NCI-H2196 (cell line): ENCODE measurements at regions not wholly inside any gene's neighbourhood (a gene's known extent, or its start where the extent isn't known, plus 50 kb on each side); places are given as distances from the start of the nearest gene placed in this dataset.
A peak's percentile ranks its signal among the peaks of the same experiment; 100 is the strongest.

ENCODE experiments used
- DNase-seq: peaks from one replicate; lab custom pipeline; 2025; ENCODE audit not compliant: unreplicated experiment; lab: John Stamatoyannopoulos, UW

DNA sequence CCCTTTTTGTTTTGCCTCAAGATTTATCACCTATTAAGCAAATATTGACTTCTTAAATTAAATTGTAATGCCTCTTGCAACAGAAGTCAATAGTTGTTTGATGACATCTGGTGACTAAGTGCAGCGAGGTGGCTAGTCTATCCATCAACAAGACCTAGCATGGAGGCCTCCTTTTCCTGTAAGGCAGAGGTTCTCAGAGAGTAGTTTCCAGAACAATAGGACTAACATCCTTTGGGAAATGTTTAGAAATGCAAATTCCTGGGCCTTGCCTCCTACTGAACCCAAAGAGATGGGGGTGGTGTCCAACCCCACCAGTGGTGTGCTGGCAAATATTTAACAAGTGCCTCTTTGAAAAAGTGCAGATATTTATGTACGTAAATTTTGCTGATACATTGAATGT is 143.7 kb downstream of the SCP2D1 start:
- DNase-seq = no peak

DNA sequence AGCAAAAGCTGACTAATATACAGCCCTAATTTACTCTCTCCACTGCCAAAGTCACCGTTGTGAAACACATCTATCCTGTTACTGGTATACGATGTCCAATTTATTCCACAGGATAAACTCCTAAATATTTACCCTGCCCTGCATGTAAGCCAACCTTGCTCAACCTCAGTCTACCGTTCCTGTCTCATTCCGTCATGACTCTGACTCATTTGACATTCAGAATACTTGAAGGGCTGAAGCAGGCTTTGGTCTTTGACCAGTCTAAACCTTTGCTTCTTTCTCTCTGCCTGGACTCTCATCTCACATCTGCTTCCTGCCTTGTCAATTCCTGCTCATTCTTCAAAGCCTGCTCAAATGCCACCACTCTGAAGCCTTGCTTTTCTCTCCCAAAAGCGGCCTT is 157.5 kb downstream of the SCP2D1 start:
- no peak for DNase-seq

DNA sequence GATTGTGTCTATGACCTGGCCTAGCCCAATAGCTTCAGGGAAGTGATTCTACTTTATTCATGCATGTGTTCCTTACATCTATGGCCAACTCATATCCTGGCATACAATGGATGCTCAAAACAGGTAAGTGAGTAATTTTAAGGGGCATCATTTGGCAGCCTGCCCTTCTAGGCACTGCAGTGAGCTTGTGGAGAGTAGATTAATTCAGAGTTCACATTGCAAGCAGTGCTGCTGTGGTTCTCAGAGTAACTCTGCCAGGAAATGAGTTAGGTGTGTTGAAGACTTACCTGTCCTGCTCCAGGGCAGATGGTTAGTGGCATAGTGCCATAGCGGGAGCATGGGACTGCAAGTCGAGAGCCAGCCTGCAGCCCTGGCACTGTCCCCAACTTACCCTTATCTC is 158.0 kb downstream of the SCP2D1 start:
- peak; percentile 28 for DNase-seq

DNA sequence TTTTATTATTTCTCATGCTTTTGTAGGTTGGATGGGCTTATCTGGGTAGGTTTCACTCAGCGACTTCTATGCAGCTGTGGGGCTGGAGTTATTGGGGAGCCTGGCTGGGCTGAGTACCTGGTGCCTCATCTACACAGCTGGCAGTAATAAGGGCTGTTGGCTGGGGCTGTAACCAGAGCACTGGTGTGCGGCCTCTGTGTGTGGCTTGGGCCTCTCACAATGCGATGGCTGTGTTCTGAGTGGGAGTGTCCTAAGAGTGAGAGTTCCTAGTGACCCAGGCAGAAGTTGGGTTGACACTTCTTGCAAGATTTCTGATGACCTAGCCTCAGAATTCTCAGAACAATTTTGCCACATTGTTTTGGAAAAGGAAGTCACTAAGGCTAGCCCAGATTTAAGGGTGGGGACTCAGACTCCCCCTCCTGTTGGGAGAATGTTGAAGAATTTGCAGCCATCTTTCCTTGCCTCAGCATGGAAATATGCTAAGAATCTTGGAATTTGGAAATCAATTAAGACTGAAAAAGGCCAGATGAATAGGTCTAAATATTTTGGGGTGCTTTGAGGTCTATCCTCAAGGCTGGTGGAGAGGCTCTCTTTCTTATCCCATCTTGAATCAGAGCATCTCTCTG is 158.8 kb downstream of the SCP2D1 start:
- no peak for DNase-seq

DNA sequence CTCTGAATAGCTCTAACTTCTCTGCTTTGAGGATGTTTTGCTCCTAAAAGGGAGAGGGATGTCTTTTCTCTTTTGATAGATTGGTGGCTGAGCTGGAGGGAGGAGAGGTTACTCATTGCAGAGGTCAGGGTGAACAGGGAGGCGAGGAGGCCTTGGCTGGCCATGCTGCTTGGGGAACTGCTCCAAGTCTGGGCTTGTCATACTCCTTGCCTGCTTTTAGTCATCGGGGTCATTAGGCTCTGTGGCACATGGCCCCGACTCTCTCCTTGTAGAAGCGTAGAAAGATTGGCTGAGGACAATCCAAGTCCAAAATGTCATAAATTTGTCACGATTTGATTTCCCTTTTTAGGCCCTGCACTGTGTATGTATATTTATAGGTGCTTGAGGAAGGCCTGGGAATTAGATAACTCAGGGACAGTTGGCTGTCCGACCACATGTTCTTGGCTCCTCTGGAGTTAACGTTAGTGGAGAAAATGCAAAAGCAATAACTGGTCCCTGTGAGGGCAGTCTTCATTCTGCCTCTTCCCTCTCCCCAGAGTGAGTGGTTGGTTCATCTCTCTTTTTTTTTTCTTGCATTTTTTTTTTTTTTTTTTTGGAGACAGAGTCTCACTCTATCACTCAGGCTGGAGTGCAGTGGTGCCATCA is 160.1 kb downstream of the SCP2D1 start:
- DNase-seq = no peak

DNA sequence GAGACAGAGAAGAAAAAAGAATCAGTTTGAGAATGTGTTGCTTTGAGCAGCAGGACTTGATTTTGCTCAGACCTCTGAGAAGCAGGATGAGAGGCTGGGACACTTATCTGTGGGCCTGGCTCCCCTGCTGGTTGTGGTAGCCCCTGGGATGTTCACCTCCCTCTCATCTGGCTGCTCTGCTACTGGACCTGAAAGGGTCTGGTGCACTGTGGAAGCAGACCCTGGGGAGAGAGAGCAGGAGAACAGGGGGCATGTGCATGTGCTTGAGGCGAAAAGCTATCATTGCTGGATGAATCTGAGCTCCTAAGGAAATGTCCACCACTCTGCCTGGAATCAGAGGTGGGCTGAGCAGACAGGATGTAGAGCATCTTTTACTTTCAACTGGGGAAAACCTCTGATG is 161.1 kb downstream of the SCP2D1 start:
- DNase-seq = no peak

DNA sequence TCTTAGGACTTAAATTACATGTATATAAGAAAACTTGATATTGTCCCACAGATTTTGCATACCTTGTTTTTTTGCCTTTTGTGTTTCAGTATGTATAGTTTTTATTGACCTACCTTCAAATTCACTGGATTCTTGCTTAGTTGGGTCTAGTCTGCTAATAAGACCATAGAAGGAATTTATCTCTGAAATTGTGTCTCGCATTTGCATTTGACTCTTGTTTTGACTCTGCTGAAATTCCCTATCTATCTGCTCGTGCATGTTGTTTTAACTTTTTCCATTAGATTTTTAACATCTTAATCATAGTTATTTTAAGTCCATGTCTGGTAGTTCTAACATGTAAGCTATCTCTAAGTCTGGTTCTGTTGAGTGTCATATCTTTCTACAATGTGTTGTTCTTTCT is 163.9 kb downstream of the SCP2D1 start:
- DNase-seq = no peak

DNA sequence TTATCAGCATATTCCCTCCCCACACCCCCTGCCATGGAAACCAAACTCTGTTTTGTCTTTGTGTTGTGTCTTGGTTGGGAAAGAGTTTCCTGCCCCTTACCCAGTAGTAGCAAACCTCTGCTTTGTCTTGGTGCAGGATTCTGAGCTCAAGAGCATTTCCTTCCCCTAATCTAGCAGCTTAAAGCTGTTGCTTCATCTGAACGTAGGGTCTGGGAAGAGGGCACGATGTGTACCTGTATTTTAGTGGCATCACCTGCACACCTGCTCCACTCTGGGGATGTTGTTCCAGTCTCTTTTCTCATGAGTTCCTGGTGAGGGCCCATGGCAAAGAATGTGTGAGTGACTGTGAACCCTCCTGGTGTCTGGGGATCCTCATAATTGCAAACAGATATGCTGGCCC is 164.7 kb downstream of the SCP2D1 start:
- DNase-seq = no peak

DNA sequence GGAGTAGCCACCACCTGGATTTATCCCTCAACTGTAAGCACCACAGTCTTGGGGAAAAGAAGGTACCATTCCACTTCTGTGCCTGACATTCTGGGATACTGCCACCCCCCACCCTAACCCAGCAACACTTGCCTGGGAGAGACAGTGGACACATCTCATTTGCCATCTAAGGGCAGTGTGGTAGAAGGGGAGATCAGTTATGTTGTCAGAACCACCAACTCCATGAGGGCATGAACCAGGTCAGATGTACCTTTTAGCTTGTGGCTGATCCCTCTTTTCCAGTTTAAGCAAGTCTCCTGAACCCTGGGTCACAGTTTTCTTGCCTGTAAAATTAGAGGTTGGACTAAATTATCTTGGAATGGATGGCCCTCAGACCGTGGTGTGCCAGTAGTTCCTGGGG is 165.5 kb downstream of the SCP2D1 start:
- DNase-seq = no peak

DNA sequence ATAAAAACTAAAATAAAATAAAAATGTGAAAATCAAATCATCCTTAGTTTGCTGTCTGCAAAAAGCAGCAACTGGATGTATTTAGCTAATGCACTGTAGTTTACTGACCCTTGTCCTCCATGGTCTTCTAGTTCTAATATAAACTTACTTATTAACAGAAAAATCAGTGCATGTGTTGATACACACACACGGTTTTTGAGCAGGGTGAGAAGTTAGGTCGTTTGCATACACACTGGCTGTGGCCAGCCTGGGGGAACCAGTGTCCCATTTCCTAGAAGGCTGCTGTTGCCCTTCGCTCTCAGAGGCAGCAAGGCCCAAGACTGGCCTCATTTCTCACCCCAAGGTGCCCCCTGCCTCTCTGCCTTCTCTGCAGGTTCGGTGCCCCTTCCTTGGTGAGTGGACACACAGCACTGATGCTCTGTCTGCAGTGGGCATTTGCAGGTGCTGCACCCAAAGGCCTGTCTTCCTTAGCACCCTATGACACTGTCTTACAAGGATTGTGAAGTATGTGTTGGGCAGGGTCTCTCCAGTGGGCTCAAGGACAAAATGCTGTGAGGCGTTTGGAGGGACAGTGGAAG is 168.5 kb downstream of the SCP2D1 start:
- no peak for DNase-seq

DNA sequence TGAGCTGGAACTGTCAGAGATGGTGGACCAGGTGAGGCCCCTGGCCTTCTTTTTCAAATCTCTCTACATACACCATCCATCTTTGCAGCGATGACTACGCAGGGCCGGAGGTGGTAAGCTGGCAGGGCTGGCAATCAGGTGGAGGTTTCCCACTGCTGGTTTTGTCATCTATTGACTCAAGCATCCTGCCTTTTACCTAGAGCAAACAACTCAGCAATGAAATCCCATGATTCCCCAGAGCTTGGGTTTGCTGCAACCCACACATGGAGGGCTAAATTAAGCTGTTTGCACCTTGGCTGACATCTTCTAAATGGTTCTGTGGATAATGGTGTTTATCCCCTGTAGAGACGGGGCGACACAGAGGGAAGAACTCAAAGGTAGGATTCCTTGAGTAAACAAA is 170.2 kb downstream of the SCP2D1 start:
- peak; percentile 28 for DNase-seq

DNA sequence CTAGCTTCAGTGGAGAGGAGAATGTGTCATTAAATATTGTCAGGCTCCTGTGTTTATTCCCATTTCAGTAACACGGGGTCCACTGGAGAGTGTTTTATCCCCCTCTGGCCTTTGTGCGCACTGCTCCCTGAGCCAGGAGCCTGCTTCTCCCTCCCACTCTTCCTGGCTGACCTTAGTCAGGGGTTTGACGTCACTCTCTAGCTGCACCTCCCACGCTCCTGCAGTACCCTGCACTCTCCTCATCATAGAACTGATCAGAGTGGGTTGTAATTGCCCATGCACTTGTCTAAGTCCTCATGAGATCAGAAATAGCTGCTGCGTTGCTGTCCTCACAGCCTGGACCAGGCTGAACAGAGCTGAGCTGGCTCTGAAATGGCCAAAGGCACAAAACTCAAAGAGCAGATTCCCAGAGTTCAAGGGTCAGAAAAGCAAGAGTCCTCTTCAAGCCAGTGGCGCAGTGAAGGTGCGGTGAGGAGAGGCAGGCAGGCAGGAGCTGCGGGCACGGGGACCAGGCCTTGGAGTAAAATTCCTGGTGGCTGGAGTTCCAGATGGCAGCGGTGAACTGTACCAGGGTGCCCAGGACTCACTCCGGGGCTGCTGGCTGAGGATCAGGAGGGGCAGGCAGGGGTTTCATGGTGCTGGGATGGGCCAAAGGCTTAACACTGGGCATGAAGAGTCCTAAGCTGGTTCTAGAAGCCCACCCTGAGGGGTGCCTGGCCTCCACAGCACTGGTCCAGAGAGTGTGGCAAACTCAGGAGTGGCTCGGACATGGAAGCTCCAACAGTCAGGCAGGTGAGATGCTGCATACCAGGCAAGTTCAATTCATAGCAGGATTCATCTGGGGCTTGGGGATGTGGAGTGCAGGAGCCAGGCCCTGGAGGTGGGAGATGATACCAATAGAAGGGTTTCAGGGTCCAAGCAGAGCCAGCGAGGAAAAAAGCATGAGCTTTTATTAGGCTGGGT is 170.9 kb downstream of the SCP2D1 start:
- DNase-seq = no peak

DNA sequence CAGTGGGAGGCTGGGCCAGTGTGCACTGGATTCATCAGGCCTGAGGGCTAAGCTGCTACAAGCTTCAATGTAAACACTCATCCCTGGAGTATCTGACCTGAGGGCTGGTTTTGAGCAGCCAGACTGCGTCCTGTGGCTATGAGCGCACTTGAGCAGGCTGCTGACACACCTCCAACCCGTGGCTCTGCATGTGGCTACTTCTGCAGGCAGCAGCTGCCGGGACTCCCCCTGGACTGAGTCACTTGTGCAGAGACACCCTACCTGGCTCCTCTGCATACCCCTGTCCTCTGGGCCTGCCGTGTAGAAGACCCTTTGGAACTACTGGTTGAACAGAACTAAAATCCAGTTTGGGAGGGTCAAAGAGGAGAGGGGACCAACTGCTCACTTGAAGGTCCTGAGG is 172.0 kb downstream of the SCP2D1 start:
- DNase-seq = no peak

DNA sequence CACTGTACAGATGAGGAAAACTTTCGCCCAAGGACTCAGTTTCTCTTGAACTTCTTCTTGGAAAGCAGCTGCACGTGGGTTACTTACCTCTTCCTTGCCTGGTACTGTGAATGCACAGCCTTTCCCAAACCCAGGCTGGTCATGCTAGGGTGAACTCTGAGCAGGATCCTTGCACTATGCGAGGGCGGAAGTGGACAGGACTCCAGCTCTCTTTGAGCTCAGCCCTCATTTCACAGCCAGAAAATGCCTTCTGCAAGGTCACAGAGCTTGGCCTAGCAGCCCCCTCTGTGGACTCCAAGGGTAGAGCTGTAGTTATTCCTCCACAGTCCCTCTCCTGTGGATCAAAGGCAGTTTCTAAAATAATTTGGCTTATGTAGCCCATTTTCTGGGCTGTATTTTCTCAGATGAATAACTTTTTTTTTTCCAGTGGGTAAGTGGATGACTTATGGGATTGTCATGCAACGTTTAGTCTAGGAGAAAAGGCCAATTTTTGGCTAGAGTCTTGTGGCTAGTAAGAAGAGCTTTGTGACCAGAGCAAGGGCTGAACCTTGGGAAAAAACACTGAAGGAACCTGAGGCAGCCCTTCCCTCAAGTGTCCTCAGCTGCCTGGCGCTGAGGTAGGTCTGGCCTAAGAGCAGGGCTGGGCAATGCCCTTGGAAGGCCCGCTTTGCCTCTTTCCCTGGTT is 172.7 kb downstream of the SCP2D1 start:
- DNase-seq = no peak

DNA sequence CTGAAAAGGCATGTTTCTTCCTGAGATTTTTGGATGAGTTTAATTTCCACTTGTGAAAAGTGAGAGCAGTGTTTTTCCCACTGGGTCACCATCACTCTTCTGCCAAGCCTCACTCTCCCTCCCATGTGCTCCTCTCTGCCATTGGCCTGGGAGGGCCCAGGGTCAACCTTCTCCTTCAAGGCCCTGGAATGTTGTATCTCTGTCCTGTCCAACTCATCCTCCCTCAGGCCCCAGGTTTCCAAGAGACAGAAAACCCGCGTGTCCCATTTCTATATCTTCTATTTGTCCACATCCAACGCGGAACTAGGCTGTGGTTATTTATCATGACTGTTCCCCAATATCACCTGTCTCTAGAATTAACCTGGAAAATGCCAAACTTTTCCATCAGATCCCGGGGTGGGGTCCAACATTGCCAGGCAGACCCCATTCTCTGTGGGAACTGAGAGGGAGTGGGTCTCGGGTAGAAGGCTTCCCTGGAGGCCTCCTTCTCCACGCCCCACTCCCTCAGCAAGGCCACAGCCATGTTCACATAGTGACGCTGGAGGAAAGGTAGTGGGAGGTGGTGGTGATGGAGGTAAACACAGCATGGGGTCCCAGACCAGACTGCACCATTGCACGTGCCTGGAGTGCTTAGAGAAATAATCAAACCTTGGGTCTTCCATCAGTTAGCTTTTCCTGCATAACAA is 173.5 kb downstream of the SCP2D1 start:
- DNase-seq = no peak

DNA sequence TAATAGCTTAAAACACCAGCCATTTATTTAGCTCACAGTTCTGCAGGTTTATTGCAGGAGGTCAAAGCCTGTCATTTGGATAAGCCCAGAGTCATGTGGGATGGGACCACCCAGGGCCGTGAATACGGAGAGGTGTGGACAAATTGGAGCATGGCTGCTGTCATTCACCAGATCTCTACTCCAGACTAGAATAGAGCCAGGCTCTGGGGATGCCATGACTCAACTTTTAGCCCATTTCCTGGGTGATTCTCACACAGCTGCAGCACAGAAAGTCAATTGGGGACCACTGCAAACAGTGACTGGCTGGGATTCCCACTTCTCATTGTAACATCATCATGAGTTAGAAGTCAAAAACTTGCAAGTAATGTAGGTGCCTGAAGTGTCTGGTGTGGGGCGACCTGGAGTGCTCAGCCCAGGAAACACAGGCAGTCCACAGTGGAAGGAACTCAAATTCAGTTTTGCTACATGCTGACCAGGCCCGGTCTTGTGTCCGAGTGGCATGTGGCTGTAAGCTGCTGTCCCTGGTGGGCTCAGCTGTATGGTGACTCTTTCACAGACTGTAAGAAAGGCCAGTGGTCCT is 174.3 kb downstream of the SCP2D1 start:
- no peak for DNase-seq

DNA sequence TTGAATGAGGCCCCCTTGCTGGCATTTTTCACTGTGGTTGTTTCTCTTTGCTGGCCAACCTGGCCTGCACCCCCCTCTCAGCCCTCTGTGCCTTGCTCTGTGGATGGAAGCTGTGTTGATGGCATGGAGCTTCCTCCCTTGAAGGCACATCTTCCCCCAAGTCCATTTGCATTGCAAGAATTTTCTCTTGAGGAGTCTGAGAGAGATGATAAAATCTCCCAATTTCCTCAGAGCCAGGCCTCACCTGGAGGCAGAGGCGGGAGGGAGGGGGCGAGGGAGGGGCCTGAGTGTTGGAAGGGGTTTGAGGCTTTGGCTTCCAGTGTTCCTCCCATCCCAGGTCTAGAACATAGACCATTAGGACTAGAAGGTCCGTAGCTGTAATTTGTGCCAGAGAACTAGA is 175.1 kb downstream of the SCP2D1 start:
- DNase-seq = no peak

DNA sequence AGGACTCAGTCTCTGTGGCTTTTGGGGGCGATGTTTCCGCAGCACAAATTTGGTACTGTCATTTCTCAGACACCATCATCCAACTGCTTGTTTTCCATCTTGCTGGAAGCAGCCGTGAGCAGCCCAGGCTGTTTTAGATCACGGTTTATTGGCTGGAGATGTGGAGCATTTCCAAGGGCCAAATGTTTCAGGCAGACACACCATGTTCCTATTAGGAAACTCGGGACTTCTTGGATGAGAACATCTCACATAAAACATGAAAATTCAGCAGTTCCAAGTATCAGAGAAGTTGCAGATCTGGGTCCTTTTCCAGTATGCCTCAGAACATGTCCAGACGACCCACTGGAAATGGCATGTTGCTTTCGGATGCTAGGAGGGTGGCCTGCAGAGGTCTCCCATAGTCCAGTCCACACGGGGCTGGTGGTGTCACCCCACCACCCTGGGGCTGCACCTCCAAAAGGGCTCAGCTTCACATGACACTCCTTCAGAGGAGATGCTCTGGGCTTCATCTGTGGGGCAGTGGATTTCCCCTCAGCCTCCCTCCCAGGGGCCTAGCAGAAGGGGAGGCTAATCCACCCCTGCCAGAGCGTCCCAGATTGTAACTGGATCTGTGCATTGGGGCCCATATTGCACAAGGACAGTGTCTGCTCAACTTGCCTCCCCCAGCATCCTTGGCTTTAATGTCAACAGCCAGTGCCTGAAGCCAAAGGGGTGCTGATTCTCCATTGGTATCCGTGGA is 176.3 kb downstream of the SCP2D1 start:
- DNase-seq = no peak

DNA sequence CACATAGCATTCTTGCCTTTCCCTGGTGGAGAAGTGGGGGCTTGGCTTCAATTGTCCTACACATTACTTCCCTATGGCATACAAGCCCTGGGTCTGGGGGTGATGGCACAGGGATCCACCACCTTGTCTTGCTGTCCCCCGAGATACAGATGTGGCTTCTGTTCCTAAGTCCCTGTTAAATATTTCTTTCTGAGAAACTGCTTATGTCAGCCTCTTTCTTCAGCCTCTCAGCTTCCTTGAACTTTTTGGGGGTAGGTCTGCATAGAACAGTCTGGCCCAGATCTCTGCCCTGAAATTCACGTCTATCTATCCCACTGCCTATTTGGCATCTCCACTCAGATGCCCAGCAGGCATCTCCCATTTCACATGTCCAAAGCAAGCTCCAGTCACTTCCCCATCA is 177.4 kb downstream of the SCP2D1 start:
- no peak for DNase-seq

DNA sequence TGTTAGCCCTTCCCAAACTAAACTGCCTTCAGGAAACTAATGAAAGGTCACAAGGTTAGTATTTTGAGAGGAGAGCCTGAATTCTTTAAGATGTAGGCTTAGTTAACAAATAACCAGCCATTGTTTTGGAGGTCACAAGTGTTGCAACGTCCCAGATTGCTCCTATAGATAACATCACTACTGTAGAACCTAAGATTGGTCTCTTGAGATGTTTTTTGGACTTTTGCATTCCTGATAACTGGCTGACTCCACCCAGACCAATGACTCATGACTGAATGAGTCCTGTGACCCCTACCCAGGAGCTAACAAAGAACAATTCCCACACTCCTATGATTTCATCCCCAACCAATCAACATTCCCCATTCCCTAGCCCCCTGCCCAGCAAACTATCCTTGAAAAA is 178.8 kb downstream of the SCP2D1 start:
- no peak for DNase-seq
